H9 (cell line): ENCODE measurements at regions not wholly inside any gene's neighbourhood (a gene's known extent, or its start where the extent isn't known, plus 50 kb on each side); places are given as distances from the start of the nearest gene placed in this dataset.

Experiments used
- DNase-seq: peaks from one replicate; pipeline ENCODE4 v3.0.0-alpha.2; 2017
- H2AFZ ChIP-seq: one replicate; pipeline ENCODE4 v1.6.1; 2013; ENCODE audit warnings: mild to moderate bottlenecking, low read length, control low read depth, moderate library complexity
- H2AK5ac ChIP-seq: 2 replicates; pipeline ENCODE4 v1.6.1; 2013; ENCODE audit warnings: low read length, control low read depth, mixed read lengths; ENCODE audit not compliant: insufficient read length
- H2BK120ac ChIP-seq: one replicate; pipeline ENCODE4 v1.6.1; 2013; ENCODE audit warnings: low read depth, mild to moderate bottlenecking, low read length, control low read depth, inconsistent platforms; ENCODE audit not compliant: poor library complexity, severe bottlenecking
- H2BK12ac ChIP-seq: 2 replicates; pipeline ENCODE4 v1.6.1; 2013; ENCODE audit warnings: low read length, control low read depth, mixed read lengths, low read depth; ENCODE audit not compliant: insufficient read length
- H2BK15ac ChIP-seq: 2 replicates; pipeline ENCODE4 v1.6.1; 2013; ENCODE audit warnings: low read depth, low read length, control low read depth
- H2BK20ac ChIP-seq: one replicate; pipeline ENCODE4 v1.6.1; 2013; ENCODE audit warnings: low read depth, mild to moderate bottlenecking, low read length, control low read depth, inconsistent platforms; ENCODE audit not compliant: poor library complexity, severe bottlenecking
- H2BK5ac ChIP-seq: 2 replicates; pipeline ENCODE4 v1.6.1; 2013; ENCODE audit warnings: low read length, control low read depth, mixed read lengths; ENCODE audit not compliant: insufficient read length
- H3K14ac ChIP-seq: 2 replicates; pipeline ENCODE4 v1.6.1; 2013; ENCODE audit warnings: low read length, control low read depth; ENCODE audit not compliant: insufficient read depth
- H3K18ac ChIP-seq: 2 replicates; pipeline ENCODE4 v1.6.1; 2013; ENCODE audit warnings: low read depth, mild to moderate bottlenecking, mixed read lengths, low read length, control low read depth; ENCODE audit not compliant: insufficient read length
- H3K23ac ChIP-seq: 2 replicates; pipeline ENCODE4 v1.6.1; 2013; ENCODE audit warnings: low read length, control low read depth, mixed read lengths, low read depth; ENCODE audit not compliant: insufficient read length
- H3K23me2 ChIP-seq: 2 replicates; pipeline ENCODE4 v1.6.1; 2013; ENCODE audit warnings: low read depth, mild to moderate bottlenecking, mixed read lengths, low read length, control low read depth; ENCODE audit not compliant: insufficient read length, poor library complexity, severe bottlenecking
- H3K27ac ChIP-seq: 2 replicates; pipeline ENCODE4 v1.5.1; 2013; ENCODE audit warnings: low read length, control low read depth, mixed read lengths, low read depth; ENCODE audit not compliant: insufficient read length
- H3K27me3 ChIP-seq: 2 replicates; pipeline ENCODE4 v1.6.1; 2013; ENCODE audit warnings: low read length, control low read depth, inconsistent platforms; ENCODE audit not compliant: insufficient read depth
- H3K4ac ChIP-seq: 2 replicates; pipeline ENCODE4 v1.6.1; 2013; ENCODE audit warnings: low read depth, mild to moderate bottlenecking, control low read depth, inconsistent platforms, low read length, moderate library complexity
- H3K4me1 ChIP-seq: 2 replicates; pipeline ENCODE4 v1.6.1; 2013; ENCODE audit warnings: low read length, control low read depth, inconsistent platforms; ENCODE audit not compliant: insufficient read depth
- H3K4me2 ChIP-seq: 2 replicates; pipeline ENCODE4 v1.6.1; 2013; ENCODE audit warnings: low read length, control low read depth, mixed read lengths; ENCODE audit not compliant: insufficient read length, insufficient read depth
- H3K56ac ChIP-seq: 2 replicates; pipeline ENCODE4 v1.6.1; 2013; ENCODE audit warnings: low read depth, mild to moderate bottlenecking, mixed read lengths, low read length, control low read depth; ENCODE audit not compliant: insufficient read length
- H3K79me1 ChIP-seq: 2 replicates; pipeline ENCODE4 v1.6.1; 2013; ENCODE audit warnings: low read depth, mild to moderate bottlenecking, moderate library complexity, low read length, control low read depth, inconsistent platforms; ENCODE audit not compliant: insufficient read depth, poor library complexity, severe bottlenecking
- H3K79me2 ChIP-seq: 2 replicates; pipeline ENCODE4 v1.6.1; 2013; ENCODE audit warnings: low read length, control low read depth, inconsistent platforms; ENCODE audit not compliant: insufficient read depth
- H3K9ac ChIP-seq: 2 replicates; pipeline ENCODE4 v1.6.1; 2013; ENCODE audit warnings: low read length, control low read depth, mixed read lengths; ENCODE audit not compliant: insufficient read length; ENCODE audit errors: extremely low read depth
- H3K9me3 ChIP-seq: one replicate; pipeline ENCODE4 v1.6.1; 2013; ENCODE audit warnings: low read depth, low read length, inconsistent platforms; ENCODE audit not compliant: control insufficient read depth
- H3T11ph ChIP-seq: one replicate; pipeline ENCODE4 v1.6.1; 2013; ENCODE audit warnings: mild to moderate bottlenecking, low read length, control low read depth, inconsistent platforms
- H4K20me1 ChIP-seq: one replicate; pipeline ENCODE4 v1.6.1; 2013; ENCODE audit not compliant: control insufficient read depth, insufficient read length, insufficient read depth
- H4K5ac ChIP-seq: 2 replicates; pipeline ENCODE4 v1.6.1; 2013; ENCODE audit warnings: low read depth, mild to moderate bottlenecking, mixed read lengths, low read length, control low read depth; ENCODE audit not compliant: insufficient read length
- H4K8ac ChIP-seq: replicated peaks from 2 replicates; pipeline ENCODE4 v1.6.1; 2013; ENCODE audit warnings: low read length, control low read depth, mixed read lengths, low read depth; ENCODE audit not compliant: insufficient read length
- H4K91ac ChIP-seq: 2 replicates; pipeline ENCODE4 v1.6.1; 2013; ENCODE audit warnings: low read depth, mild to moderate bottlenecking, moderate library complexity, mixed read lengths, low read length, control low read depth; ENCODE audit not compliant: insufficient read length
- H3K27ac Mint-ChIP-seq, 3 experiments: 2 replicates in 2 of 3; 3 replicates in 1 of 3; pipeline ENCODE4 v1.8.0; 2020 to 2021; ENCODE audit warnings: mixed read lengths in 3 of 3, mild to moderate bottlenecking in 1 of 3, moderate library complexity in 1 of 3
- H3K27me3 Mint-ChIP-seq: 2 replicates; pipeline ENCODE4 v1.8.0; 2021; ENCODE audit warnings: low read depth, mild to moderate bottlenecking, moderate library complexity, mixed read lengths
- H3K36me3 Mint-ChIP-seq, 3 experiments: 2 replicates in 2 of 3; 3 replicates in 1 of 3; pipeline ENCODE4 v1.8.0; 2020 to 2021; ENCODE audit warnings: low read depth in 3 of 3, mixed read lengths in 3 of 3; ENCODE audit not compliant: insufficient read depth in 1 of 3
- H3K4me1 Mint-ChIP-seq, 2 experiments: 2 replicates each; pipeline ENCODE4 v1.8.0; 2020; ENCODE audit warnings: mixed read lengths in 2 of 2
- H3K4me3 Mint-ChIP-seq, 2 experiments: 2 replicates in 1 of 2; 3 replicates in 1 of 2; pipeline ENCODE4 v1.8.0; 2020 to 2021; ENCODE audit warnings: mild to moderate bottlenecking in 2 of 2, mixed read lengths in 2 of 2, moderate library complexity in 1 of 2
- H3K9me3 Mint-ChIP-seq, 2 experiments: 2 replicates in 1 of 2; 3 replicates in 1 of 2; pipeline ENCODE4 v1.8.0; 2020; ENCODE audit warnings: mild to moderate bottlenecking in 2 of 2, mixed read lengths in 2 of 2, moderate library complexity in 1 of 2
- CTCF ChIP-seq: fragments of 200-600 bp; sonication (generic); conservative IDR thresholded peaks from 3 replicates; pipeline ENCODE4 v1.8.0; 2021; ENCODE audit warnings: antibody characterized with exemption, mild to moderate bottlenecking
- WGBS: extraction: QIAGEN DNeasy Blood & Tissue Kit; methylation state at CpG from one replicate; pipeline ENCODE4 v1.1.7; 2013; ENCODE audit warnings: missing lambda C conversion rate, low lambda C conversion rate, mixed read lengths; ENCODE audit not compliant: insufficient read length; ENCODE audit errors: extremely low coverage; 5-methylcytosine and 5-hydroxymethylcytosine counted together

GRCh38 chr3:139868773-139869172 is 66.2 kb upstream of the CLSTN2 start:
- H3K27ac Mint-ChIP-seq: no peak overlapping the region

More at GRCh38 chr3:139868773-139869172, 66.2 kb upstream of the CLSTN2 start:
- Mint-ChIP-seq H3K9me3 (no peaks in the 10 kb centered on the region; a peak in 1 of 5 replicates), H3K4me1 (no peaks in the 10 kb centered on the region), H3K4me3 (no peak overlapping the region), H3K36me3 (no peaks in the 10 kb centered on the region), H3K27me3 (peaks cover 5% of the 10 kb centered on the region; the same call in 1 of the 2 replicates)
- Histone ChIP-seq H2BK12ac (no peak overlapping the region), H3K27ac (no peak overlapping the region), H4K91ac (no peak overlapping the region), H3K9me3 (no peaks in the 10 kb centered on the region), H3K4me1 (no peaks in the 10 kb centered on the region), H2BK20ac (no peak overlapping the region), H2BK5ac (no peak overlapping the region), H4K5ac (no peak overlapping the region), H3K56ac (no peak overlapping the region), H2AK5ac (no peak overlapping the region), H3K23ac (no peak overlapping the region), H4K8ac (no peak overlapping the region), H3K4me2 (no peak overlapping the region), H2BK15ac (no peak overlapping the region), H4K20me1 (no peaks in the 10 kb centered on the region), H3K18ac (no peak overlapping the region), H3K79me1 (no peaks in the 10 kb centered on the region), H3K23me2 (no peaks in the 10 kb centered on the region), H3K14ac (no peak overlapping the region), H3K4ac (no peak overlapping the region), H3K79me2 (no peaks in the 10 kb centered on the region), H3K27me3 (no peaks in the 10 kb centered on the region), H2AFZ (no peak overlapping the region), H3T11ph (no peak overlapping the region), H3K9ac (no peak overlapping the region), H2BK120ac (no peak overlapping the region)
- TF ChIP-seq CTCF: no peak
- whole genome bisulfite sequencing: no CpG with 5 or more reads among the region's 2 CpGs
- DNase-seq: no peak
